ENCODE measurements at regions not wholly inside any gene's neighbourhood (a gene's known extent, or its start where the extent isn't known, plus 50 kb on each side); places are given as distances from the start of the nearest gene placed in this dataset.
"Not testable (repeated sequence)": the region's sequence is repeated elsewhere in the genome, so short reads cannot be mapped to it uniquely, and the experiment has no call there.

DNA sequence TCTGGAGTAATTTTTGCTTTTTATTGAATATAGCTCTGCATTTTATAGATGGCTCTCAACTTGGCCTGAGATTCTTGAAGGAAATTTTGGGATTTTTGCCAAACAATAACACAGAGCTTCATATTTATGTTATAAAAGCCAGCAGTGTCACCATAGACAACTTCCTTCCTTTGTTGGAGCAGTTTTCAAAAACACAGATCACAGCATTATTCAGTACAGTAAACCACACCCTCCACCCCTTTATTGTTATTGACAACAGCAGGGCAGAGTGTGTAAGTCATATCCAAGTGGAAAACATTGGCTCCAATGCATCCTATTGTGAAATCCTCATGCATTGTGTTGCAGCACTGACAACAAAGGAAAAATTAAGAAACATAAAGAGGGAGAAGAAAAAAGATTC, 62.6 kb upstream of the PRSS23 start:
- DNase-seq (ENCODE audit: extremely low spot score), result no peak
- TF ChIP-seq, protein P1, sequence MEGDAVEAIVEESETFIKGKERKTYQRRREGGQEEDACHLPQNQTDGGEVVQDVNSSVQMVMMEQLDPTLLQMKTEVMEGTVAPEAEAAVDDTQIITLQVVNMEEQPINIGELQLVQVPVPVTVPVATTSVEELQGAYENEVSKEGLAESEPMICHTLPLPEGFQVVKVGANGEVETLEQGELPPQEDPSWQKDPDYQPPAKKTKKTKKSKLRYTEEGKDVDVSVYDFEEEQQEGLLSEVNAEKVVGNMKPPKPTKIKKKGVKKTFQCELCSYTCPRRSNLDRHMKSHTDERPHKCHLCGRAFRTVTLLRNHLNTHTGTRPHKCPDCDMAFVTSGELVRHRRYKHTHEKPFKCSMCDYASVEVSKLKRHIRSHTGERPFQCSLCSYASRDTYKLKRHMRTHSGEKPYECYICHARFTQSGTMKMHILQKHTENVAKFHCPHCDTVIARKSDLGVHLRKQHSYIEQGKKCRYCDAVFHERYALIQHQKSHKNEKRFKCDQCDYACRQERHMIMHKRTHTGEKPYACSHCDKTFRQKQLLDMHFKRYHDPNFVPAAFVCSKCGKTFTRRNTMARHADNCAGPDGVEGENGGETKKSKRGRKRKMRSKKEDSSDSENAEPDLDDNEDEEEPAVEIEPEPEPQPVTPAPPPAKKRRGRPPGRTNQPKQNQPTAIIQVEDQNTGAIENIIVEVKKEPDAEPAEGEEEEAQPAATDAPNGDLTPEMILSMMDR (IDR thresholded peaks at IDR 0.05; ENCODE audit: control extremely low read depth, extremely low read depth, low read depth, missing control alignments), result no peak
- POLR2A ChIA-PET, result no interaction called here
- CTCF ChIA-PET, result interaction anchor here (1.4 kb wide), 1 partner anchor 13 kb away, joined by 4 read pairs; no protein-coding TSS in a partner anchor

DNA sequence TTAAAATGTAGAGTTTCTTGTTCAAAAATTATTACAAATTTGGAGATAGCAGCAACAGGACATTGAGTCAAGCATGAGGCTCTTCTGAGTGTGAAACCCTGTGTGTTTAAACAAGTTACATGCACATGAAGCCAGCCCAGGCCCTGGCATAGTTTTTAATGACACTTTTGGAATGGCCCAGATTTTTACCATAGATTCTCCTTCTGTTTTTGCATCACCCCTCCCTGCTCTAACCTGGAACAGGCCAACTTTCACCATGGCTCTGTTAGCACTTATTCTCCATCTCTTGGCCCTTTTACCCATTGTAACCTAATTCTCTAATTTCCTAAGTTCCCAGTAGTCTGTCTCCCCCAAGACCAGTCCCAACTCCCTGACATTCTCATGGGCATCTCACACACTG, 63.1 kb upstream of the PRSS23 start:
- TF ChIP-seq, protein P1 (IDR thresholded peaks at IDR 0.05; ENCODE audit: control extremely low read depth, extremely low read depth, low read depth, missing control alignments), result no peak
- POLR2A ChIA-PET, result no interaction called here
- CTCF ChIA-PET, result interaction anchor here (1.4 kb wide), 1 partner anchor 14 kb away, joined by 4 read pairs; no protein-coding TSS in a partner anchor
- DNase-seq (ENCODE audit: extremely low spot score), result no peak

DNA sequence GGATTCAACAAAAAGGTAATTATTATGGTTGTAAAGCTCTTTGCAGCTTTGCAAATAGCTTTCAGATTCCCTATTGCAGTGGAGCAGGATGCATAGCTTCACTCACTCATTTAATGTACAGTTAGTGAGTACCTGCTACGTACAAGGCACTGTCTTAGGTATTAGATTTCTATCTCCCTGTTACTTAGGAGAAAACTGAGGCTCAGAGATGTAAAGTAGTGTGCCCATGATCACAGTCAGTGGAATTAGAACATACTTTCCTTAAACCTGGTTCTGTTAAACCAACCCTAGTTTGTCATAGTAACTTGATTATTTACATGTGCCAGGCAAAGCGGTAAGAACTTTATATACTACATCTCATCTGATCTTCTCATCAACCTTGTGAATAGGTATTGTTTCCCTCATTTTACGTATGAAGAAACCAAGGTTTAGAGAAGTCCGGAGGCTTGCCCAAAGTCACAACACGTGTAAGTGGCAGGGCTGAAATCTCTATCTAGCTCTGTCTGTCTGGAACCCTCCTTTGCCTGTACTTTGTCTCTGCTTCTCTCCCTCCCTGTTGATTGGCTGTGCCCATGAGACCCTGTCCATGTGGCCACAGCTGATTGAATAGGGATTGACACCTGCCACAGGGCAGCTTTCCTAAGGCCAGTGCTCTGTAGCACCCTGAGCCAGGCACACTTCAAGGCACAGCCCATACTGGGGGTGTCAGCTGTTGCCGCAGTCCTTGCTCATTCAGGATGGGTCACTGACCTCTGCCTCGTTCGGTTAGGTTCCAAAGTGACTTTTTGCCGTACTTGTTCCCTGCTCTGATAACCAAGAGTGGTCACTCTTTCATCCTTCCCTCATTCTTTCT, 63.8 kb upstream of the PRSS23 start:
- CTCF ChIA-PET, result interaction anchor here (1.4 kb wide), 1 partner anchor 15 kb away, joined by 4 read pairs; no protein-coding TSS in a partner anchor
- POLR2A ChIA-PET, result no interaction called here
- TF ChIP-seq, protein P1 (IDR thresholded peaks at IDR 0.05; ENCODE audit: control extremely low read depth, extremely low read depth, low read depth, missing control alignments), result no peak
- DNase-seq (ENCODE audit: extremely low spot score), result no peak

DNA sequence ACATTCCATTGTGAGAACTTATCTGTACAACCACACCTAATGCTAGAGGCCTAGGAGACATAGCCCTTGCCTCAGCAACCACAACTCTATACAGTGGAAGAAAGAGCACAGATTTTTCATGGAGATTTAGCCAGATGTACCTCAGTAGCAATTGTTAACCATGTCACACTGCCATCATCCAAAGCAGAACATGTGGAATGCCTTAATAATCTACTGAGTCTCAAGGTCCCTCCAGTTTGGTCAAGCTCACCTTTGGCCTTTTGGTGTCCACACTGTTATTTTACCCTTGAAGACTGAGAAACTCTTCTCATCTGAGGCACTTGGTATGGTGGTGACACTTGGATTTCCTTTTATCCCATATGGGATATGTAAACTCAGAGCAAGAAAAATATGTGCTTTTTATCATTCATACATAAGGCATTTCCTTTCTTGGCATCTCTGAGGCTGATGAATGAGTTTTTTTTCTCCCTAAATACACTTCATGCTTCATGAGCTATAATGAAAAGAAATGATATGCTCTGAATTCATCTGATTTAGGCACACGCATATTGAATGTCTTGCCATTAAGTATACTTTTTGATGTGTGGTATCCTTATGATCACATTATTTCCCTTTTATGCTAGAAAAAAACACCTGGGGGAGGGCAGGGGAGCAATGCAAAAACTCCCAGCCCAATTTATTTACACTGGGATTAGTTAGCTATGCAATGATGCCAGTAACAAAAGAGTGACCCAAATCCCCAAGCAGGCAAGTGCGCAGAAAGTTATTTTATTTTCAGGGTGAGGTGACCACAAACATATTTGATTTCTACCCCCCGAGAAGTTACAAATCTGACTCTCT, 63.3 kb upstream of the ME3 start:
- TF ChIP-seq, protein P1 (IDR thresholded peaks at IDR 0.05; ENCODE audit: control extremely low read depth, extremely low read depth, low read depth, missing control alignments), result no peak
- no peak for DNase-seq (ENCODE audit: extremely low spot score)
- ChIA-PET POLR2A (no interaction called here), CTCF (no interaction called here)

DNA sequence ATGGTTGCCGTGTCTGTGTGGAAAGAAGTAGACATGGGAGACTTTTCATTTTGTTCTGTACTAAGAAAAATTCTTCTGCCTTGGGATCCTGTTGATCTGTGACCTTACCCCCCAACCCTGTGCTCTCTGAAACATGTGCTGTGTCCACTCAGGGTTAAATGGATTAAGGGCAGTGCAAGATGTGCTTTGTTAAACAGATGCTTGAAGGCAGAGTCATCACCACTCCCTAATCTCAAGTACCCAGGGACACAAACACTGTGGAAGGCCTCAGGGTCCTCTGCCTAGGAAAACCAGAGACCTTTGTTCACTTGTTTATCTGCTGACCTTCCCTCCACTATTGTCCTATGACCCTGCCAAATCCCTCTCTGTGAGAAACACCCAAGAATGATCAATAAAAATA, 60.3 kb upstream of the ME3 start:
- CTCF ChIA-PET; DNase-seq (ENCODE audit: extremely low spot score); POLR2A ChIA-PET: not testable (repeated sequence)

DNA sequence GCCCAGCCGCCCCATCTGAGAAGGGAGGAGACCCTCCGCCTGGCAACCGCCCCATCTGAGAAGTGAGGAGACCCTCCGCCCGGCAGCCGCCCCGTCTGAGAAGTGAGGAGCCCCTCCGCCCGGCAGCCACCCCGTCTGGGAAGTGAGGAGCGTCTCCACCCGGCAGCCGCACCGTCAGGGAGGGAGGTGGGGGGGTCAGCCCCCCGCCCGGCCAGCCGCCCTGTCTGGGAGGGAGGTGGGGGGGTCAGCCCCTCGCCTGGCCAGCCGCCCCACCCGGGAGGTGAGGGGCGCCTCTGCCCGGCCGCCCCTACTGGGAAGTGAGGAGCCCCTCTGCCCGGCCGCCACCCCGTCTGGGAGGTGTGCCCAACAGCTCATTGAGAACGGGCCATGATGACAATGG, 59.9 kb upstream of the ME3 start:
- POLR2A ChIA-PET; DNase-seq (ENCODE audit: extremely low spot score); CTCF ChIA-PET: not testable (repeated sequence)

DNA sequence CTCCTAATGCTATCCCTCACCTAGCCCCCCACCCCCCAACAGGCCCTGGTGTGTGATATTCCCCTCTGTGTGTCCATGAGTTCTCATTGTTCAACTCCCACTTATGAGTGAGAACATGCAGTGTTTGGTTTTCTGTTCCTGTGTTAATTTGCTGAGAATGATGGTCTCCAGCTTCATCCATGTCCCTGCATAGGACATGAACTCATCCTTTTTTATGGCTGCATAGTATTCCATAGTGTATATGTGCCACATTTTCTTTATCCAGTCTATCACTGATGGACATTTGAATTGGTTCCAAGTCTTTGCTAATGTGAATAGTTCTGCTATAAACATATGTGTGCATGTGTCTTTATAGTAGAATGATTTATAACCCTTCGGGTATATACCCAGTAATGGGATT, 57.2 kb upstream of the ME3 start:
- POLR2A ChIA-PET; DNase-seq (ENCODE audit: extremely low spot score): not testable (repeated sequence)
- CTCF ChIA-PET, result interaction anchor here (1.4 kb wide), 1 partner anchor 10 kb away, joined by 4 read pairs; no protein-coding TSS in a partner anchor

DNA sequence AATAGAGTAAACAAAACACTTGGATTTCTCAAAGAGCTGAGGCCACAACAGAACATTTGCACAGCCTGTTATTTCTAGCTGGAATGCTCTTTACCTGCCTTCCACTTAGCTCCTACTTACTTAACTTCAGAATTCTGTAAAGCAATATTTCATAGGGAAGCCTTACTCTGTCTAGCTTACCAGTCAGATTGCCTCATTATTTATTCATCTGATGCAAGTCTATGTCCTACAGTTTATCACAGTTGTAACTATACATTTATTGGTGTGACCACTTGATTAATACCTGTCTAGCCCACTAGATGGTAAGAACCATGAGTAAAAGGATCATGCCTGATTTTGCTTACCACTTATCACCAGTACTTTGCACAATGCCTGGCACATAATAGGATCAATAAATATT, 56.1 kb upstream of the ME3 start:
- CTCF ChIA-PET, result interaction anchor here (1.4 to 1.7 kb wide), 2 partner anchors 9 to 120 kb away, joined by 4 to 5 read pairs; no protein-coding TSS in a partner anchor
- POLR2A ChIA-PET, result no interaction called here
- DNase-seq (ENCODE audit: extremely low spot score), result no peak
- TF ChIP-seq, protein P1 (IDR thresholded peaks at IDR 0.05; ENCODE audit: control extremely low read depth, extremely low read depth, low read depth, missing control alignments), result no peak
